HEK293T (cell line): ENCODE measurements at regions not wholly inside any gene's neighbourhood (a gene's known extent, or its start where the extent isn't known, plus 50 kb on each side); places are given as distances from the start of the nearest gene placed in this dataset.

Experiments used
- FOXK2 ChIP-seq: fragments of 450-650 bp; IDR thresholded peaks from 2 replicates; pipeline ENCODE4 v1.6.1; 2016; ENCODE audit warnings: mild to moderate bottlenecking
- NFRKB ChIP-seq: fragments of 450-650 bp; IDR thresholded peaks from 2 replicates; pipeline ENCODE4 v1.6.1; 2016; ENCODE audit warnings: mild to moderate bottlenecking, moderate library complexity
- SUZ12 ChIP-seq: fragments of 450-650 bp; IDR thresholded peaks from 2 replicates; pipeline ENCODE4 v1.6.1; 2016; ENCODE audit warnings: mild to moderate bottlenecking

DNA sequence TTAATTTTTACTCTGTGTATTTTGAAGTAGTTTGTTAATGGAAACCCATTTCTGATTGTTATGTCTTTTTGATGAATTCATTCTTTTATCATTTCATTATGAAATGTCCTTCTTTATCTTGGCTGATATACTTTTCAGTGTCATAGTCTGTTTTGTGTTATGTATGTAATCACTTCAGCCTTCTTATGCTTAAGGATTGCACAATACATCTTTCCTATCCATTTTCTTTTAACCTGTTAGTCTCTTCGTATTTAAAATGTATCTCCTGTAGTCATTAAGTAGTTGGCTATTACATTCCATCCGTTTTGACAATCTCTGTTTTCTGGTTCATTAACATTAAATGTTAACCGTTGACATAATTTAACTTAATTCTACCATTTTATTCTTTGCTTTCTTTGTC lies 344.6 kb upstream of the CTNND2 start:
- TF ChIP-seq SUZ12 (no peak), NFRKB (no peak), FOXK2 (no peak)
